Endothelial cell of umbilical vein (primary cell): ENCODE measurements at regions not wholly inside any gene's neighbourhood (a gene's known extent, or its start where the extent isn't known, plus 50 kb on each side); places are given as distances from the start of the nearest gene placed in this dataset.

ENCODE experiments used
- BruUV-seq: library from RNA; stranded (reverse); fragments of 400-500 nt; replicated peaks from 2 replicates; lab custom pipeline; 2021; lab: Mats Ljungman, UMichigan
- CTCF ChIA-PET: fragments of 300-600, 350-600 bp; sonication (Branson Sonifier 250); formaldehyde crosslinking; loops from one replicate; lab custom pipeline; 2021; ENCODE audit warnings: antibody characterized with exemption, inconsistent platforms; lab: Charles Lee
- POLR2A ChIA-PET: fragments of 300-600, 350-600 bp; sonication (Branson Sonifier 250); formaldehyde crosslinking; loops from one replicate; lab custom pipeline; 2021; ENCODE audit warnings: antibody characterized with exemption, inconsistent platforms; lab: Charles Lee
- DNase-seq: peaks from one replicate; pipeline ENCODE4 v3.0.0-alpha.2; 2011; ENCODE audit warnings: low read depth, low spot score
- FAIRE-seq: peaks from 2 replicates; lab custom pipeline; 2011; peaks lifted over from hg19 to GRCh38; lab: Jason Lieb, UNC
- H2AFZ ChIP-seq: 2 replicates; pipeline ENCODE4 v1.6.0; 2012; ENCODE audit warnings: low read depth, low read length, control low read depth, inconsistent platforms
- H3K27ac ChIP-seq: 2 replicates; pipeline ENCODE4 v1.5.1; 2011; ENCODE audit warnings: low read depth, mild to moderate bottlenecking, control low read depth, low read length, moderate library complexity; ENCODE audit not compliant: insufficient read depth
- H3K27me3 ChIP-seq, 2 experiments: 2 replicates each; pipeline versions ENCODE4 v1.6.0 to v1.6.1; 2011; ENCODE audit warnings: low read length in 2 of 2, mixed read lengths in 1 of 2; ENCODE audit not compliant: control insufficient read depth in 2 of 2, insufficient read depth in 2 of 2
- H3K36me3 ChIP-seq, 2 experiments: 2 replicates in 1 of 2; 3 replicates in 1 of 2; pipeline ENCODE4 v1.5.1; 2011; ENCODE audit warnings: low read length in 2 of 2, mild to moderate bottlenecking in 1 of 2, moderate library complexity in 1 of 2; ENCODE audit not compliant: control insufficient read depth in 2 of 2, insufficient read depth in 2 of 2; ENCODE audit errors: extremely low read depth in 1 of 2
- H3K4me1 ChIP-seq: 3 replicates; pipeline ENCODE4 v1.5.1; 2011; ENCODE audit warnings: mild to moderate bottlenecking, low read length; ENCODE audit not compliant: control insufficient read depth, insufficient read depth; ENCODE audit errors: extremely low read depth
- H3K4me2 ChIP-seq: 2 replicates; pipeline ENCODE4 v1.6.1; 2011; ENCODE audit warnings: low read length, control low read depth, mixed read lengths; ENCODE audit not compliant: insufficient read depth
- H3K4me3 ChIP-seq, 3 experiments: fragments of 200-600 bp in 1 of 3; sonication (generic), shearing (Covaris generic) in 1 of 3; replicated peaks in 1 of 3; 2 replicates each; pipeline ENCODE4 v1.5.1; 2011 to 2016; ENCODE audit warnings: control low read depth in 3 of 3, low read length in 3 of 3, mild to moderate bottlenecking in 2 of 3, inconsistent platforms in 1 of 3, low read depth in 1 of 3, moderate library complexity in 1 of 3; ENCODE audit not compliant: insufficient read depth in 1 of 3
- H3K79me2 ChIP-seq: 2 replicates; pipeline ENCODE4 v1.6.0; 2012; ENCODE audit warnings: low read length, inconsistent platforms; ENCODE audit not compliant: control insufficient read depth, insufficient read depth
- H3K9ac ChIP-seq: replicated peaks from 2 replicates; pipeline ENCODE3; 2011; ENCODE audit warnings: low read length, control low read depth; ENCODE audit not compliant: insufficient read depth; ENCODE audit errors: extremely low read depth
- H3K9me1 ChIP-seq: replicated peaks from 3 replicates; pipeline ENCODE4 v1.6.0; 2011; ENCODE audit warnings: mild to moderate bottlenecking, low read length; ENCODE audit not compliant: control insufficient read depth, insufficient read depth; ENCODE audit errors: extremely low read depth
- H3K9me3 ChIP-seq: replicated peaks from 2 replicates; pipeline ENCODE4 v1.5.1; 2012; ENCODE audit warnings: low read length, inconsistent platforms; ENCODE audit not compliant: control insufficient read depth, insufficient read depth
- H4K20me1 ChIP-seq: replicated peaks from 2 replicates; pipeline ENCODE3; 2011; ENCODE audit warnings: mild to moderate bottlenecking, low read length; ENCODE audit not compliant: control insufficient read depth, insufficient read depth; ENCODE audit errors: extremely low read depth
- EZH2 ChIP-seq: IDR thresholded peaks from 2 replicates; pipeline ENCODE4 v1.6.1; 2012; ENCODE audit warnings: borderline replicate concordance, low read depth, mild to moderate bottlenecking, moderate library complexity, low read length, inconsistent platforms; ENCODE audit not compliant: severe bottlenecking
- GATA2 ChIP-seq: IDR thresholded peaks from 2 replicates; pipeline ENCODE4 v1.7.0; 2011; ENCODE audit warnings: low read depth, mild to moderate bottlenecking, moderate library complexity, mixed read lengths, low read length; ENCODE audit not compliant: insufficient read length, insufficient read depth
- POLR2A ChIP-seq: IDR thresholded peaks from 2 replicates; pipeline ENCODE4 v1.6.1; 2012; ENCODE audit warnings: low read depth, mild to moderate bottlenecking, control low read depth, low read length
- POLR2AphosphoS5 ChIP-seq: IDR thresholded peaks from 2 replicates; pipeline ENCODE4 v1.6.1; 2012; ENCODE audit warnings: low read depth, mild to moderate bottlenecking, control low read depth, low read length, moderate library complexity; ENCODE audit not compliant: insufficient read depth
- dilution Hi-C: fragments of 300-500 bp; cut with MboI; formaldehyde crosslinking; loops from one replicate; pipeline ENCODE4 v1.15.0; 2019; ENCODE audit warnings: low sequenced_read_pairs; ENCODE audit not compliant: extremely low pct_ligation_motif_present
- intact Hi-C: fragments of 100-400 bp; cut with micrococcal nuclease; formaldehyde crosslinking; loops from one replicate; pipeline ENCODE4 v1.10.0; 2022
- TF ChIP-seq, protein P1 (sequence below): IDR thresholded peaks from 2 replicates; pipeline ENCODE4 v1.6.1; 2011; ENCODE audit not compliant: insufficient read depth, insufficient read length
- TF ChIP-seq, protein P2 (sequence below), 2 donors: IDR thresholded peaks; 1 replicate in 1 of 2; 2 replicates in 1 of 2; pipeline ENCODE4 v1.5.1; 2011; ENCODE audit warnings: low read length in 2 of 2, mild to moderate bottlenecking in 2 of 2, moderate library complexity in 2 of 2, control low read depth in 1 of 2, inconsistent platforms in 1 of 2, low read depth in 1 of 2; ENCODE audit not compliant: insufficient read depth in 1 of 2; ENCODE audit errors: extremely low read depth in 1 of 2

DNA sequence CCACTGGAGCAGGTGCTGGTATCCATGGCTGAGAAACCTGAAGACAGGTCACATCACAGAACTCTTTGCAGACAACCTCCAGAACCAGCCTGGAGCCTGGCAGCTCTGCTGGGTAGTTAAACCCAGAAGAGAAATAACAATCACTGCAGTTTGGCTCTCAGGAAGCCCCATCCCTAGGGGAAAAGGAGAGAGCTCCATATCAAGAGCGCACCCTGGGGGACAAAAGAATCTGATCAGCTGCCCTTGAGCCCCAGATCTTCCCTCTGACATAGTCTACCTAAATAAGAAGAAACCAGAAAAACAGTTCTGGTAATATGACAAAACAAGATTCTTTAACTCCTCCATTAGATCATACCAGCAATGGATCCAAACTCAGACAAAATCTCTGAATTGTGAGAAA lies 823.2 kb upstream of the FRG1 start:
- H3K36me3 ChIP-seq = no peaks in the 10 kb centered on the region
- no peak overlapping the region for H3K4me2 ChIP-seq
- no peaks in the 10 kb centered on the region for H3K4me1 ChIP-seq
- no peak overlapping the region for H3K27ac ChIP-seq
- intact Hi-C loops (no loop called here), dilution Hi-C loops (no loop called here)
- no peak overlapping the region for H3K9ac ChIP-seq
- no peak overlapping the region for H3K4me3 ChIP-seq
- H3K27me3 ChIP-seq = no peaks in the 10 kb centered on the region
- BruUV-seq = no TSS peak
- no peaks in the 10 kb centered on the region for H3K79me2 ChIP-seq
- POLR2A ChIA-PET = no interaction called here
- no peaks in the 10 kb centered on the region for H3K9me1 ChIP-seq
- no peaks in the 10 kb centered on the region for H4K20me1 ChIP-seq
- DNase-seq (no peak), FAIRE-seq (no peak)
- H2AFZ ChIP-seq = no peak overlapping the region
- CTCF ChIA-PET = no interaction called here
- peaks cover 4% of the 10 kb centered on the region for H3K9me3 ChIP-seq
- TF ChIP-seq, protein P1, sequence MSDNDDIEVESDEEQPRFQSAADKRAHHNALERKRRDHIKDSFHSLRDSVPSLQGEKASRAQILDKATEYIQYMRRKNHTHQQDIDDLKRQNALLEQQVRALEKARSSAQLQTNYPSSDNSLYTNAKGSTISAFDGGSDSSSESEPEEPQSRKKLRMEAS = no peak
- no peak for TF ChIP-seq POLR2A
- TF ChIP-seq POLR2AphosphoS5 = no peak
- TF ChIP-seq, protein P2, sequence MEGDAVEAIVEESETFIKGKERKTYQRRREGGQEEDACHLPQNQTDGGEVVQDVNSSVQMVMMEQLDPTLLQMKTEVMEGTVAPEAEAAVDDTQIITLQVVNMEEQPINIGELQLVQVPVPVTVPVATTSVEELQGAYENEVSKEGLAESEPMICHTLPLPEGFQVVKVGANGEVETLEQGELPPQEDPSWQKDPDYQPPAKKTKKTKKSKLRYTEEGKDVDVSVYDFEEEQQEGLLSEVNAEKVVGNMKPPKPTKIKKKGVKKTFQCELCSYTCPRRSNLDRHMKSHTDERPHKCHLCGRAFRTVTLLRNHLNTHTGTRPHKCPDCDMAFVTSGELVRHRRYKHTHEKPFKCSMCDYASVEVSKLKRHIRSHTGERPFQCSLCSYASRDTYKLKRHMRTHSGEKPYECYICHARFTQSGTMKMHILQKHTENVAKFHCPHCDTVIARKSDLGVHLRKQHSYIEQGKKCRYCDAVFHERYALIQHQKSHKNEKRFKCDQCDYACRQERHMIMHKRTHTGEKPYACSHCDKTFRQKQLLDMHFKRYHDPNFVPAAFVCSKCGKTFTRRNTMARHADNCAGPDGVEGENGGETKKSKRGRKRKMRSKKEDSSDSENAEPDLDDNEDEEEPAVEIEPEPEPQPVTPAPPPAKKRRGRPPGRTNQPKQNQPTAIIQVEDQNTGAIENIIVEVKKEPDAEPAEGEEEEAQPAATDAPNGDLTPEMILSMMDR (IDR thresholded peaks at IDR 0.05; ENCODE audit: extremely low read depth in 1 of 2, insufficient read depth in 1 of 2, low read depth in 1 of 2, low read length in 2 of 2) = no peak
- TF ChIP-seq GATA2 = no peak
- TF ChIP-seq EZH2 = no peak

DNA sequence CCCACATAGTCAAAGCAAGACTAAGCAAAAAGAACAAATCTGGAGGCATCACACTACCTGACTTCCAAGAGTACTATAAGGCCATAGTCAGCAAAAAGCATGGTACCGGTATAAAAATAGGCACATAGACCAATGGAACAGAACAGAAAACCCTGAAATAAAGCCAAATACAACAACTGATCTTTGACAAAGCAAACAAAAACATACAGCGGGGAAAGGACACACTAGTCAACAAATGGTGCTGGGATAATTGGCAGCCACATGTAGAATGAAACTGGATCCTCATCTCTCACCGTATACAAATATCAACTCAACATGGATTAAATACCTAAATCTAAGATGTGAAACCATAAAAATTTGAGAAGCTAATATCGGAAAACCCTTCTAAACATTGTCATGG lies 819.3 kb upstream of the FRG1 start:
- Histone ChIP-seq H3K9ac (no peak overlapping the region), H3K9me1 (no peaks in the 10 kb centered on the region), H2AFZ (no peak overlapping the region), H3K27me3 (no peaks in the 10 kb centered on the region), H3K4me1 (no peaks in the 10 kb centered on the region), H4K20me1 (no peaks in the 10 kb centered on the region), H3K9me3 (peaks cover 2% of the 10 kb centered on the region), H3K36me3 (no peaks in the 10 kb centered on the region), H3K79me2 (no peaks in the 10 kb centered on the region), H3K4me2 (no peak overlapping the region), H3K4me3 (no peak overlapping the region), H3K27ac (no peak overlapping the region)
- ChIA-PET CTCF (no interaction called here), POLR2A (no interaction called here)
- no TSS peak for BruUV-seq
- FAIRE-seq (no peak), DNase-seq (no peak)
- TF ChIP-seq POLR2A = no peak
- no peak for TF ChIP-seq GATA2
- dilution Hi-C loops = no loop called here
- intact Hi-C loops = no loop called here
